ENCODE measurements at regions not wholly inside any gene's neighbourhood (a gene's known extent, or its start where the extent isn't known, plus 50 kb on each side); places are given as distances from the start of the nearest gene placed in this dataset.

DNA sequence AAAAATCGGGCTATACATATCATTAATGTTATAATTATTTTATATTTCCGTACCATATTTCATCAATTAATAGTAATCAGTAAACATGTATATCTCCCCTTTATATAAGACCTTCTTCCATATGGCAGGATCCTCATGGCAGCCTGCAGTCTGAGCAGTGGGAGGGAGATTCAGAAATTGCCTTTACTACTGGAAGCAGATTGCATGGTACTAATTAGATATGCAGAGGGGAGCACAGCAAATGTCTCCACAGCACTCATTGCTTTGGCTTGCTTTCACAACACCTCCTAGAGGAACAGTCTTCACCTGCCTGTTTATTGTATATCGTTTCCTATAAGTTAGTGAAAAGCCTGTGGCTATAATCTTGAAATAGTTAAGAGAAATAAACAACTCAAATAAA lies 585.8 kb upstream of the GOT2 start (continued):
- TF ChIP-seq ZNF800 (CRISPR knock-in tag; IDR thresholded peaks at IDR 0.05) (no peak), KLF13 (CRISPR knock-in tag; IDR thresholded peaks at IDR 0.05) (no peak)

- no peaks in the 10 kb centered on the region for H3K9me3 ChIP-seq (ENCODE audit: low read length)
- H4K20me1 ChIP-seq (ENCODE audit: insufficient read depth, low read length), result no peaks in the 10 kb centered on the region
- ChIA-PET POLR2A (no interaction called here), CTCF (ENCODE audit: low intra/inter-chr PET ratio, low total read pairs) (no interaction called here)
- no peak overlapping the region for H2AFZ ChIP-seq (ENCODE audit: low read length)
- FAIRE-seq (no peak), DNase-seq (ENCODE audit: low spot score) (no peak), ATAC-seq (no peak)
- 2% methylated on average over 4 of the region's 4 CpGs for WGBS (ENCODE audit: low lambda C conversion rate)
- no peak for TF ChIP-seq ZBTB8A (CRISPR knock-in tag; IDR thresholded peaks at IDR 0.05; ENCODE audit: borderline replicate concordance, low read depth)
- no peak overlapping the region for H3K4me2 ChIP-seq (ENCODE audit: low read depth, low read length)
- intact Hi-C loops (cut with micrococcal nuclease; ENCODE audit: unreplicated experiment) (no loop called here), in situ Hi-C loops (cut with HindIII; ENCODE audit: extremely low pct_ligation_motif_present, low pct_unique_long_range_greater_than_20kb) (no loop called here)
- no peaks in the 10 kb centered on the region for H3K4me1 ChIP-seq (ENCODE audit: insufficient read depth, low read length)
- H3K9ac ChIP-seq (ENCODE audit: insufficient read depth, low read depth, low read length), result no peak overlapping the region
- H3K27ac ChIP-seq (ENCODE audit: extremely low read length, insufficient read depth, low read length), result no peak overlapping the region
- no peaks in the 10 kb centered on the region for H3K79me2 ChIP-seq (ENCODE audit: insufficient read depth, low read length)
- no peaks in the 10 kb centered on the region for H3K36me3 ChIP-seq (replicated peaks in 1 of 2; ENCODE audit: control insufficient read depth in 1 of 2, insufficient read depth in 2 of 2, low read length in 2 of 2)
- H3K27me3 ChIP-seq (ENCODE audit: control insufficient read depth in 1 of 2, insufficient read depth in 2 of 2, low read length in 2 of 2), result no peaks in the 10 kb centered on the region
- BruUV-seq (replicated peaks), result no TSS peak
- H3K4me3 ChIP-seq (replicated peaks in 1 of 3; ENCODE audit: insufficient read depth in 1 of 3, low read depth in 2 of 3, low read length in 3 of 3), result no peak overlapping the region
Observed at GRCh38 chr16:59305850-59306249, 571.7 kb upstream of the GOT2 start.

DNA sequence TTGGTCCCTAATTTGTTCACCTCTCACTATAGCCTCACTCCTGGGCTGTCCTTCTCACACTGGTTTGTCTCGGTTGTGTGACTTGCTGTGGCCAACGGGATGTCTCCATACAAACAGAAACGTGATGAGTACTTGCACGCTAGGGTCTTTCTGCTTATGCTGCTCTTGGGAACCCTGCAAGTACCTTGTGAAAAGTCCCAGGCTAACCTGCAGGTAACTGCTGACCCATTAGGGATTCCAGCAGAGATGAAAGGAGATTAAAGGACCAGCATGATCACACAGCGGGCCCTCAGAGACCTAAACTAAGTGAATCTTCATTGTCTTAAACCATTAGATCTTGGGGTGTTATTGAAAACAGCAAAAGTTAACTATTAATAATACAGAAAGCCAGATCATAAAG lies 562.8 kb upstream of the GOT2 start:
- Histone ChIP-seq H3K4me2 (ENCODE audit: low read depth, low read length) (no peak overlapping the region), H3K4me1 (ENCODE audit: insufficient read depth, low read length) (no peaks in the 10 kb centered on the region), H3K27me3 (ENCODE audit: control insufficient read depth in 1 of 2, insufficient read depth in 2 of 2, low read length in 2 of 2) (no peaks in the 10 kb centered on the region), H3K9me3 (ENCODE audit: low read length) (no peaks in the 10 kb centered on the region), H3K4me3 (replicated peaks in 1 of 3; ENCODE audit: insufficient read depth in 1 of 3, low read depth in 2 of 3, low read length in 3 of 3) (no peak overlapping the region), H2AFZ (ENCODE audit: low read length) (no peak overlapping the region), H4K20me1 (ENCODE audit: insufficient read depth, low read length) (no peaks in the 10 kb centered on the region), H3K79me2 (ENCODE audit: insufficient read depth, low read length) (no peaks in the 10 kb centered on the region), H3K9ac (ENCODE audit: insufficient read depth, low read depth, low read length) (no peak overlapping the region), H3K27ac (ENCODE audit: extremely low read length, insufficient read depth, low read length) (no peak overlapping the region), H3K36me3 (replicated peaks in 1 of 2; ENCODE audit: control insufficient read depth in 1 of 2, insufficient read depth in 2 of 2, low read length in 2 of 2) (no peaks in the 10 kb centered on the region)
- intact Hi-C loops (cut with micrococcal nuclease; ENCODE audit: unreplicated experiment) (no loop called here), in situ Hi-C loops (cut with HindIII; ENCODE audit: extremely low pct_ligation_motif_present, low pct_unique_long_range_greater_than_20kb) (no loop called here)
- BruUV-seq (replicated peaks), result no TSS peak
- ChIA-PET CTCF (ENCODE audit: low intra/inter-chr PET ratio, low total read pairs) (no interaction called here), POLR2A (no interaction called here)
- WGBS (ENCODE audit: low lambda C conversion rate), result 0% methylated on average over 5 of the region's 5 CpGs
- ATAC-seq, result no peak
- no peak for FAIRE-seq
- DNase-seq (ENCODE audit: low spot score), result no peak
- TF ChIP-seq KDM4B (CRISPR knock-in tag; IDR thresholded peaks at IDR 0.05) (no peak), ZNF678 (CRISPR knock-in tag; IDR thresholded peaks at IDR 0.05) (no peak), ZNF460 (CRISPR knock-in tag; IDR thresholded peaks at IDR 0.05; ENCODE audit: borderline replicate concordance) (no peak), ZNF496 (CRISPR knock-in tag; IDR thresholded peaks at IDR 0.05; ENCODE audit: insufficient replicate concordance) (no peak), ZSCAN25 (CRISPR knock-in tag; IDR thresholded peaks at IDR 0.05) (no peak), ZNF761 (CRISPR knock-in tag; conservative IDR thresholded peaks at IDR 0.05) (no peak), SAP130 (CRISPR knock-in tag; IDR thresholded peaks at IDR 0.05; ENCODE audit: low read depth) (no peak), POLR2AphosphoS2 (IDR thresholded peaks at IDR 0.05; ENCODE audit: low read depth, low read length) (no peak), ZKSCAN5 (CRISPR knock-in tag; IDR thresholded peaks at IDR 0.05) (no peak), ZNF530 (CRISPR knock-in tag; IDR thresholded peaks at IDR 0.05; ENCODE audit: low read depth) (no peak), EEA1 (CRISPR knock-in tag; IDR thresholded peaks at IDR 0.05; ENCODE audit: borderline replicate concordance) (no peak), TBX3 (IDR thresholded peaks at IDR 0.05; ENCODE audit: borderline replicate concordance) (no peak), FOXO4 (CRISPR knock-in tag; conservative IDR thresholded peaks at IDR 0.05) (no peak), ETV6 (CRISPR knock-in tag; conservative IDR thresholded peaks at IDR 0.05) (no peak), NBN (conservative IDR thresholded peaks at IDR 0.05) (no peak)

All from HepG2 (cell line).